Breast epithelium (tissue), 4 donors: ENCODE measurements at regions not wholly inside any gene's neighbourhood (a gene's known extent, or its start where the extent isn't known, plus 50 kb on each side); places are given as distances from the start of the nearest gene placed in this dataset.

Source experiments
- DNase-seq, 2 donors: peaks; one replicate each; pipeline ENCODE4 v3.0.0-alpha.2; 2019; ENCODE audit warnings: low spot score in 2 of 2
- H3K27ac ChIP-seq, 2 donors: fragments of 200-600 bp; sonication (generic) in 1 of 2; one replicate each; pipeline ENCODE4 v1.5.1; 2016 to 2019; ENCODE audit warnings: mild to moderate bottlenecking in 1 of 2
- H3K27me3 ChIP-seq, 2 donors: fragments of 200-600 bp; sonication (generic) in 1 of 2; one replicate each; pipeline versions ENCODE4 v1.5.1 to v1.6.0; 2017 to 2019; ENCODE audit warnings: control low read depth in 1 of 2, mild to moderate bottlenecking in 1 of 2
- H3K36me3 ChIP-seq: fragments of 200-600 bp; one replicate; pipeline ENCODE4 v1.5.1; 2019
- H3K4me1 ChIP-seq, 2 donors: fragments of 200-600 bp; sonication (generic); one replicate each; pipeline ENCODE4 v1.5.1; 2016 to 2019; ENCODE audit warnings: control low read depth in 1 of 2
- H3K4me3 ChIP-seq, 3 donors: fragments of 200-600 bp; sonication (generic); 1 replicate in 2 of 3; 2 replicates in 1 of 3; pipeline ENCODE4 v1.5.1; 2016 to 2019; ENCODE audit warnings: mild to moderate bottlenecking in 3 of 3, moderate library complexity in 2 of 3
- H3K9me3 ChIP-seq, 2 donors: fragments of 200-600 bp; sonication (generic) in 1 of 2; one replicate each; pipeline ENCODE4 v1.5.1; 2016 to 2019; ENCODE audit warnings: control low read depth in 1 of 2
- CTCF ChIP-seq, 3 donors: fragments of 450-650 bp; IDR thresholded peaks; one replicate each; pipeline ENCODE4 v1.5.1; 2016 to 2017; ENCODE audit warnings: antibody characterized with exemption in 3 of 3, mild to moderate bottlenecking in 3 of 3, moderate library complexity in 3 of 3
- POLR2A ChIP-seq: fragments of 450-650 bp; IDR thresholded peaks from one replicate; pipeline ENCODE4 v1.6.1; 2016; ENCODE audit warnings: antibody characterized with exemption, mild to moderate bottlenecking, moderate library complexity
- POLR2AphosphoS5 ChIP-seq, 3 donors: sonication (generic); formaldehyde crosslinking; IDR thresholded peaks; one replicate each; pipeline ENCODE4 v1.6.1; 2017; ENCODE audit warnings: antibody characterized with exemption in 3 of 3
- intact Hi-C: fragments of 100-400 bp; cut with DNase I; formaldehyde crosslinking; loops from one replicate; pipeline ENCODE4 v1.15.1; 2023; ENCODE audit warnings: low total_unique reads

GRCh38 chr21:28781602-28782276 is 210.9 kb downstream of the LTN1 start:
- DNase-seq: no peak
- no peaks in the 10 kb centered on the region for H3K27me3 ChIP-seq
- intact Hi-C loops: no loop called here
- H3K36me3 ChIP-seq: no peaks in the 10 kb centered on the region
- H3K27ac ChIP-seq: no peak overlapping the region
- no peak overlapping the region for H3K4me3 ChIP-seq
- no peak for TF ChIP-seq POLR2AphosphoS5 (IDR thresholded peaks at IDR 0.05)
- no peak for TF ChIP-seq CTCF (IDR thresholded peaks at IDR 0.05)
- no peak for TF ChIP-seq POLR2A
- H3K4me1 ChIP-seq: no peaks in the 10 kb centered on the region
- peaks cover 0 to 4% of the 10 kb centered on the region in 2 donors for H3K9me3 ChIP-seq

DNA sequence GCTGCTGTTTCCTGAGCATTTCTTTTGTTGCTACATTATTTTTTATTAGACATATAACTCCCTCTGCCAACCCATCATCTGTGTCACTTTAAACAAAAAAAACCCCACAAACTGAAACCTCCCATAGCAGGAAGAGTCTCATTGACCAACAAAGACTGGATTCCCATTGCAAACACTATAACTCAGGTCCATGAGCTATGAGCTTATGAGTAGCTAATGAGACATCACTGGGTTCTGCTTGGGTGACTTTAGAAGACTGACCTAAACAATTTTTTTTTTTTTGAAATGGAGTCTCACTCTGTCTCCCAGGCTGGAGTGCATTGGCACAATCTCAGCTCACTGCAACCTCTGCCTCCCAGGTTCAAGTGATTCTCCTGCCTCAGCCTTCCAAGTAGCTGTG is 212.8 kb downstream of the LTN1 start:
- Histone ChIP-seq H3K36me3 (no peaks in the 10 kb centered on the region), H3K9me3 (no peaks in the 10 kb centered on the region), H3K27ac (no peak overlapping the region), H3K4me1 (no peaks in the 10 kb centered on the region), H3K27me3 (no peaks in the 10 kb centered on the region), H3K4me3 (no peak overlapping the region)
- intact Hi-C loops: no loop called here
- no peak for DNase-seq
- TF ChIP-seq POLR2A (no peak), POLR2AphosphoS5 (IDR thresholded peaks at IDR 0.05) (no peak), CTCF (IDR thresholded peaks at IDR 0.05) (no peak)

- intact Hi-C loops: no loop called here
- no peaks in the 10 kb centered on the region for H3K36me3 ChIP-seq
- no peak overlapping the region for H3K27ac ChIP-seq
- TF ChIP-seq CTCF (IDR thresholded peaks at IDR 0.05): no peak
- no peak for TF ChIP-seq POLR2A
- TF ChIP-seq POLR2AphosphoS5 (IDR thresholded peaks at IDR 0.05): no peak
- H3K4me3 ChIP-seq: no peak overlapping the region
- no peaks in the 10 kb centered on the region for H3K9me3 ChIP-seq
- DNase-seq: no peak
- no peaks in the 10 kb centered on the region for H3K4me1 ChIP-seq
- H3K27me3 ChIP-seq: no peaks in the 10 kb centered on the region
These were observed 216.4 kb downstream of the LTN1 start for GRCh38 chr21:28776251-28776650.

DNA sequence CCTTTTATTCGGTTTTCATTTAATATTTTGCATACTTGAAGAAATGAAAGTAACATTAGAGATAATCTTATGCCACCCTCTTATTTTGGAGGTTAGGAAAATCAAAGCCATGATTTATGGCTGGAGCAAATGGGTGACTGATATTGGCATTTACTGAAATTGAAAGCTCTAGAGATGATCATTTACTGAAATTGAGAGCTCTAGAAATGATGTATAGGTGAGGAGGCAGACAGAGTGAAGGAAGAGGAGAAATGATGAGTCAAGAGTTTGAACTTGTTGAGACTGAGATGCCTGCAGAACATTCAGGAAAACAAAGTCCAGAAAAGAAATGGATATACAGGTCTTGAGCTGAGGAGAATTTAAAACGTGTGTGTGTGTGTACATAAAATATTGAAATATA is 217.6 kb downstream of the LTN1 start:
- Histone ChIP-seq H3K9me3 (no peaks in the 10 kb centered on the region), H3K27me3 (no peaks in the 10 kb centered on the region), H3K27ac (no peak overlapping the region), H3K4me1 (no peaks in the 10 kb centered on the region), H3K4me3 (no peak overlapping the region), H3K36me3 (no peaks in the 10 kb centered on the region)
- DNase-seq: no peak
- TF ChIP-seq POLR2A: no peak
- TF ChIP-seq POLR2AphosphoS5 (IDR thresholded peaks at IDR 0.05): no peak
- TF ChIP-seq CTCF (IDR thresholded peaks at IDR 0.05): no peak
- intact Hi-C loops: no loop called here

GRCh38 chr21:28773036-28773435 is 219.6 kb downstream of the LTN1 start:
- TF ChIP-seq POLR2AphosphoS5 (IDR thresholded peaks at IDR 0.05) (no peak), CTCF (IDR thresholded peaks at IDR 0.05) (no peak), POLR2A (no peak)
- Histone ChIP-seq H3K4me1 (no peaks in the 10 kb centered on the region), H3K27ac (no peak overlapping the region), H3K9me3 (no peaks in the 10 kb centered on the region), H3K36me3 (no peaks in the 10 kb centered on the region), H3K4me3 (no peak overlapping the region), H3K27me3 (no peaks in the 10 kb centered on the region)
- intact Hi-C loops: loop anchor here (5.0 kb wide), 1 partner anchor 1501 kb away; no protein-coding TSS in a partner anchor
- no peak for DNase-seq
